Activated CD4-positive, alpha-beta T cell treated with anti-CD3 and anti-CD28 coated beads, Interleukin-2, amount 50 U/mL, for 4 hours (primary cell): ENCODE measurements at regions not wholly inside any gene's neighbourhood (a gene's known extent, or its start where the extent isn't known, plus 50 kb on each side); places are given as distances from the start of the nearest gene placed in this dataset.

Source experiments
- DNase-seq, 2 experiments: peaks; one replicate each; pipeline ENCODE4 v3.0.0-alpha.2; 2020

DNA sequence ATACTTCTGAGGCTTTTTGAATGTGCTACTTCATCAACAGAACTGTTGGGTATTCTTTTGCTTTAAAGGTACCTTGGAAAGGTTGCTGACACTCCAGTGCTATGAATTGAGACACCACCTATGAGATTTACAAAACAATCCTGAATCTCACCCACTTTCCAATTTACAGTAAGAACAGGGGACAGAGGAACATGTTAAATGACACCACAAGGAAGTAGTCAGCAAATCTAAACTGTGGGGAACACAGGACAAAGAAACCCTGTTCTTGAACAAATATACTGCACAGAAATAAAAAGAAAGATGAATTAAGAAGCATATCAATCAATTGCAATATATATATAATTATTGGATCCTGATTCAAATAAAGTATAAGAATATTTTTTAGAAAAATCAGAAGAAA lies 216.7 kb upstream of the ARID1B start:
- no peak for DNase-seq

DNA sequence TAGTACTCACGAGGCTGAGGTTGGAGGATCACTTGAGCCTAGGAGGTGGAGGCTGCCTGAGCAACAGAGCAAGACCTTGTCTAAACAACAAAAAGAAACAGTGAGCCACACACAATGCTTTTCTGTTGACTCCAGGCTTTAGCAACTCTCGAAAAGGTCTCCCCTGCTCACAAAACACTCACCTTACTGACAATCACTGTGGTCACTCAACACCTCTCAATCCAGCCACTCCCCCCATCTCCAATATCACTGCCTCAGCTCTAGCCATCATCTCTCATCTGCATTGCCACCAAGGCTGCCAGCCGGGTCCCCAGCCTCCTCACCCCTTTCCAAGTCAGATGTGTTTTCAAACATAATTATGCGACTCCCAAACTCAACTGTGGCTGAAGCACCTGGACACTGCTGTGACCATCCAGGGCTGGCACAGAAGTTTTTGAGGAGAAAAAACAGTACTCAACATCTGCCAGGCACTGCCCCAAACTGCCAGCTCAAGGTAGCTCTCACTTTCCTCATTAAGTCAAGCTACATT lies 218.0 kb upstream of the ARID1B start:
- DNase-seq, result no peak

DNA sequence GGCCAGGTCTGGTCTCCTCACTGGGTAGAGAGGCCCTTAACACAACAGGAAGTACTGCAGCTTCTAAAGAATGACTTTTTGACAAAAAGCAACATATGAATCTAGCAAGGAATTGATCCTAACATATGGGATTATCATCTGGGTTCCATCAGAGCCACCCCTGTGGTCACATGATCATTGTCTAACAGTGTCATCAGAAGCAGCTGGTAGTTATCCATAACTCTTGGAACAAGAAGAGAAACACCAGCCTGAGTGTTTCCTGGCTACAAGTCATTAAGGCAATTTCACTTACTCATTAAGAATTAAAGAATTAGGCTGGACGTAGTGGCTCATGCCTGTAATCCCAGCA lies 219.3 kb upstream of the ARID1B start:
- DNase-seq, result no peak

- no peak for DNase-seq
These were observed 219.8 kb upstream of the ARID1B start for GRCh38 chr6:156557251-156557910.

- no peak for DNase-seq
These were observed 220.4 kb upstream of the ARID1B start for GRCh38 chr6:156556811-156557210.

GRCh38 chr6:156555116-156555515 lies 222.1 kb upstream of the ARID1B start:
- DNase-seq, result no peak

GRCh38 chr6:156554160-156554559 lies 223.0 kb upstream of the ARID1B start:
- DNase-seq, result no peak

DNA sequence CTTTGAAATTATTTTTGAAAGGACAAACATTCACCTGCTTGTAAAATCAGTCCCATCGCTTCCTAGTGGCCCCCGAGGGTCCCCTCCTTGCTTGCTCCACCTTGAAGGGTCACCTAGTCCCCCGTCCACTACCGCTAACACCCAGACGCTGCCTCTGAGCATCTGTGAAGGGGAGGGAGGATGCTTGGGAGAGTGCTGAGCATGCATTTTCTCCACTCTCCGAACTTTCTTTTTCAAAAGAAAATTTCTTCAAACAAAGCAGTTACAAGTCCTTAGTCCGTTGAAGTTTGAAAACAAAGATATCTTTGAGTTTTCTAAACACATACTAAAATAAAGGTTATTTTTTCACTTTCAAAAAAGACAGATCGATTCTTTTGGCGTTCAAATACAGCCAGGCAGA lies 224.3 kb upstream of the ARID1B start:
- no peak for DNase-seq

DNA sequence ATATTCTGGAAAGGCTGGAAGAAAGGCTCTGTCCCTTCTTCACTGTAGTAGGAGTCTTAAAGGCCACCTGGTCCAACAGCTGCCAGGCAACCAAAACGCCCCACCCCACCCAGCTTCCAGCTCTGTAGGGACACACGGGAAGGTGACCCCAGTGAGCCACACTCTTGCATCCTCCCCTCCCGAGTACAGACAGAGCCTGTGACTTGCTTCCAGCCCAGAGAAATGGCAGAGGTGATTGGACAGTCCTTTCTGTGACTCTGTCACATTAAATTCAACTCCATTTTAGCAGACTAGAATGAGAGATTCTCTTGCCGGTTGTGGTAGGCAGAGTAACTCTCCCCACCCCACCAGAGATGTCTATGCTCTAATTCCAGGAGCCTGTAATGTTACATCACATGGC lies 226.2 kb upstream of the ARID1B start:
- no peak for DNase-seq

DNA sequence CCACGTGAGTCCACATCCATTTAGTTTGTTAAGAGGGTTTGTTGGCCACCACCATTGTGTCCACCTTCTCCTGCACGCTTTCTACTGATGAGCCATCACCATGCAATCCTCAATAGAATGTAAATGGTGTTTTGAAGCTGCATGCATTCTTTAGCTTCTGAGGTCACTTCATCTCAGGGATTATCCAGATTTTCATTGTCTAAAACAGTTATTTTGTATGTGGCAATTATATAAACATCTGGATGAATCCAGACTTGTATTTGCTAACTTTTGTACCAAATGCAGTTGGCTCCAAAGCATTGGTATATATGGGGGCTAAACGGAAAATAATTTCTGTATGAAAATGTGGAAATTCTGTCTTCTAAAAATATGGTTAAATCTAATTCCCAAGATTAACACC lies 231.2 kb upstream of the ARID1B start:
- no peak for DNase-seq

DNA sequence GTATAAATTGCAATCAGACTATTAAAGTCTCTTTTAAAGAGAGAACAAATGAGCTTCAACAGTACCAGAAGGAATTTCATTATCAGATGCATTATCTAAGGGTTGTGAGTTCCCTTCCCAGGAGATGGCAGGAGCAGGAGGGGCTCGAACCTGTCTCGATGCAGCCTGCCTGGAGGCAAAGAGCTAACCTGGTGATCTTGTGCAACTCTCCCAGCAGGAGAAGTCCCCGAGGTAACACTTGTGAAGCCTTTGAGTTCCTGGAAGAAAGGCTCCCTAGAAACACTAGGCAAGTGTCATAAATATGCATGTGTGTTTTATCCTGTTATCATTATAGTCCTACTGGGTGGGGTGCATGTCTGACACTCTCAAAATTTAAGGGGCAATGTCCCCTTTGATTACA lies 232.2 kb upstream of the ARID1B start:
- no peak for DNase-seq

GRCh38 chr6:156544046-156544445 lies 233.1 kb upstream of the ARID1B start:
- no peak for DNase-seq

- no peak for DNase-seq
These were observed 233.7 kb upstream of the ARID1B start for GRCh38 chr6:156543431-156543830.

GRCh38 chr6:156538875-156539660 lies 238.1 kb upstream of the ARID1B start:
- no peak for DNase-seq

- no peak for DNase-seq
These were observed 242.6 kb upstream of the ARID1B start for GRCh38 chr6:156534594-156534993.

- DNase-seq, result no peak
These were observed 243.2 kb upstream of the ARID1B start for GRCh38 chr6:156533872-156534524.

DNA sequence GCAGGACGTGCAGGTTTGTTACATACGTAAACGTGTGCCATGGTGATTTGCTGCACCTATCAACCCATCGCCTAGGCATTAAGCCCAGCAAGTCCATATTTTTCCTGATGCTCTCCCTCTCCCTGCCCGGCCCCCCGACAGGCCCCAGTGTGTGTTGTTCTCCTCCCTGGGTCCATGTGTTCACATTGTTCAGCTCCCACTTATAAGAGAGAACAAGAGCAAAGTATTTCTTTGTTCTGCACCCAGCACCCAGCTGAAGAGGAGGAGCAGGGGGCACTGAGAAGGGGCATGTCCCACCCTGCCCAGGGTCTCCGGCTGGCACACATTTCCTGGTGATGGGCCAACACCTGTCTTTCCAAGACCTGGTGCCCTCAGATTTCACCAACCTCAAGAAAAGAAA lies 251.1 kb upstream of the ARID1B start:
- no peak for DNase-seq

- no peak for DNase-seq
These were observed 251.6 kb upstream of the ARID1B start for GRCh38 chr6:156525541-156525940.

GRCh38 chr6:156519940-156520339 lies 257.2 kb upstream of the ARID1B start:
- no peak for DNase-seq

GRCh38 chr6:156517088-156517487 lies 260.1 kb upstream of the ARID1B start:
- no peak for DNase-seq

- no peak for DNase-seq
These were observed 261.9 kb upstream of the ARID1B start for GRCh38 chr6:156515242-156515641.

GRCh38 chr6:156513504-156513903 lies 263.7 kb upstream of the ARID1B start:
- DNase-seq, result no peak

DNA sequence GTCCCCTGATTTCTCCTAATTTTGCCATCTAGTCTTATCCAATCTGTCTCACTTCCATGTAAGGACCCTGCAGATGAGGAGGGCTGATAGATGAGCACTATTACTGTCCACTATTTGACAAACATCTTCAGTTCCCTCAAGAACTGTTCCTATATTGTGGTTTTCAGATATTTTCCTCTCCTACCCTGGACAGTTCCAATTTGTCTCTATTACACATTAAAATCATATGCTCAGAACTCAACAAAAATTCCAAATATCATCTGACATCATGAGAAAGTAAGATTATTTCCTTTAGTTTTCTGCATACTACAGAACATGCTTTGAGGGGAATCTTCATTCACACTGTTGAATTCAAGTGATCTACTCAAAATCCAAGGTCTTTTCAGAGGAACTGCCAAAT lies 265.6 kb upstream of the ARID1B start:
- no peak for DNase-seq

GRCh38 chr6:156511051-156511450 lies 266.1 kb upstream of the ARID1B start:
- DNase-seq, result no peak
